Psoas muscle (tissue), 7 donors: ENCODE measurements at regions not wholly inside any gene's neighbourhood (a gene's known extent, or its start where the extent isn't known, plus 50 kb on each side); places are given as distances from the start of the nearest gene placed in this dataset.

ENCODE experiments used
- ATAC-seq, 4 donors: fragments of 200-7000 bp; cut with Tn5 transposase; one replicate each; pipeline ENCODE4 v1.9.1; 2020; ENCODE audit warnings: moderate library complexity in 3 of 4, mild to moderate bottlenecking in 2 of 4
- DNase-seq, 2 donors: peaks; one replicate each; pipeline ENCODE4 v3.0.0-alpha.2; 2020
- H3K27ac ChIP-seq: fragments of 200-600 bp; one replicate; pipeline ENCODE4 v1.8.0; 2022
- H3K27me3 ChIP-seq, 3 donors: fragments of 200-600 bp in 1 of 3; one replicate each; pipeline versions ENCODE4 v1.6.1 to v1.8.0; 2013 to 2022; ENCODE audit warnings: low read length in 2 of 3, mild to moderate bottlenecking in 2 of 3, moderate library complexity in 1 of 3; ENCODE audit not compliant: insufficient read depth in 3 of 3
- H3K36me3 ChIP-seq, 2 donors: fragments of 200-600 bp in 1 of 2; one replicate each; pipeline versions ENCODE4 v1.6.1 to v1.8.0; 2013 to 2022; ENCODE audit warnings: low read depth in 1 of 2, mild to moderate bottlenecking in 1 of 2, moderate library complexity in 1 of 2; ENCODE audit not compliant: insufficient read depth in 1 of 2
- H3K4me1 ChIP-seq: fragments of 200-600 bp; one replicate; pipeline ENCODE4 v1.8.0; 2022
- H3K4me3 ChIP-seq: fragments of 200-600 bp; one replicate; pipeline ENCODE4 v1.8.0; 2022; ENCODE audit warnings: mild to moderate bottlenecking
- H3K9me3 ChIP-seq: fragments of 200-600 bp; one replicate; pipeline ENCODE4 v1.8.0; 2022
- WGBS, 3 donors: extraction: QIAGEN DNeasy Blood & Tissue Kit; methylation state at CpG; one replicate each; pipeline versions ENCODE4 v1.1.6 to v1.1.7; 2013; 5-methylcytosine and 5-hydroxymethylcytosine counted together
- intact Hi-C, 2 donors: fragments of 100-400 bp; cut with DNase I; formaldehyde crosslinking; loops; one replicate each; pipeline versions ENCODE4 v1.11.0 to v1.14.2; 2022
- TF ChIP-seq, protein P1 (sequence below): fragments of 200-600 bp; IDR thresholded peaks from one replicate; pipeline ENCODE4 v1.8.0; 2022; ENCODE audit warnings: antibody characterized with exemption
- donor health status: healthy with polysubstance abuse.
- donor health status: DM: no; HTN: no; CAD: no; lungs with moderate emphysema.
- donor health status: Bipolar disorder and iron deficiency.
- donor health status: healthy.
- donor health status: DM: yes; HTN: yes; CAD: no.
- donor health status: DM: no; HTN: no; CAD: no.
- donor health status: DM: yes; HTN: yes; CAD: no.

DNA sequence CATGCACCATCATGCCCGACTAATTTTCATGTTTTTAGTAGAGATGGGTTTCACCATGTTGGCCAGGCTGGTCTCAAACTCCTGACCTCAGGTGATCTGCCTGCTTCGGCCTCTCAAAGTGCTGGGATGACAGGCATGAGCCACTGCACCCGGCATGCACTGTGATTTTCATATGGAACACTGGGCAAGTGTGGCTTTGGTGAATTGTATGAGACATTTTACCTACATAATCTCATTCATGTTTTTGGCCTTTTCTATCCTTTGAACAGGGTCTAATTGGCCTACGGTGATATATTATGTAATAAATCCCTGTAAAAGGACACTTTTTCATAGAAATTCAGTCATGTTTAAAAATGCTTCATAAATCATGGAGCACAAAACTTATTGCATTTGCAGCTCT is 128.7 kb upstream of the SEMA6A start:
- WGBS, 3 donors: 84 to 90% (median 90%) methylated on average over 4 of the region's 4 CpGs
- Histone ChIP-seq H3K4me3 (no peak overlapping the region), H3K27ac (no peak overlapping the region), H3K4me1 (no peaks in the 10 kb centered on the region), H3K9me3 (no peaks in the 10 kb centered on the region), H3K36me3 (no peaks in the 10 kb centered on the region), H3K27me3 (no peaks in the 10 kb centered on the region)
- TF ChIP-seq, protein P1, sequence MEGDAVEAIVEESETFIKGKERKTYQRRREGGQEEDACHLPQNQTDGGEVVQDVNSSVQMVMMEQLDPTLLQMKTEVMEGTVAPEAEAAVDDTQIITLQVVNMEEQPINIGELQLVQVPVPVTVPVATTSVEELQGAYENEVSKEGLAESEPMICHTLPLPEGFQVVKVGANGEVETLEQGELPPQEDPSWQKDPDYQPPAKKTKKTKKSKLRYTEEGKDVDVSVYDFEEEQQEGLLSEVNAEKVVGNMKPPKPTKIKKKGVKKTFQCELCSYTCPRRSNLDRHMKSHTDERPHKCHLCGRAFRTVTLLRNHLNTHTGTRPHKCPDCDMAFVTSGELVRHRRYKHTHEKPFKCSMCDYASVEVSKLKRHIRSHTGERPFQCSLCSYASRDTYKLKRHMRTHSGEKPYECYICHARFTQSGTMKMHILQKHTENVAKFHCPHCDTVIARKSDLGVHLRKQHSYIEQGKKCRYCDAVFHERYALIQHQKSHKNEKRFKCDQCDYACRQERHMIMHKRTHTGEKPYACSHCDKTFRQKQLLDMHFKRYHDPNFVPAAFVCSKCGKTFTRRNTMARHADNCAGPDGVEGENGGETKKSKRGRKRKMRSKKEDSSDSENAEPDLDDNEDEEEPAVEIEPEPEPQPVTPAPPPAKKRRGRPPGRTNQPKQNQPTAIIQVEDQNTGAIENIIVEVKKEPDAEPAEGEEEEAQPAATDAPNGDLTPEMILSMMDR: no peak
- DNase-seq (no peak), ATAC-seq (no peak)
- intact Hi-C loops: no loop called here

DNA sequence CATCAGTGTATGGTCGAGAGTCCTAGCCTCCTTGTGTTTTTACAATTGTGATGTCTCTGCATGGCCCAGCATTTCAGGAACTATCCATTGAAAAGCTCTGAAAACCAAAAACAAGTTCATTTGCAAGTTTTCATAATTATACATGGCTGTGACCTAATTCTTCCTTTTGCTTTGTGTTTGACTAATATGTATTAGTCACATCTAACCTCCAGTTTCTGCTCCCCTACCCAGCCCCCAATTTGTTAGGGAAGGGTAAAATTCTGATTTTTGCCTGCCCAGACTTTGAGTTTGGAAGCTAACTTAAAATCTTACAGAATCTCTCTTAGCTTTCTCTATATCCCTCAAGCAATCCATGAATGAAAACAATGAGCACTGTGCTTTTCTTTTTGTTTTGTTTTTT is 128.2 kb upstream of the SEMA6A start:
- WGBS, 3 donors: 68 to 82% (median 69%) methylated on average over 1 of the region's 1 CpG
- Histone ChIP-seq H3K27ac (no peak overlapping the region), H3K9me3 (no peaks in the 10 kb centered on the region), H3K36me3 (no peaks in the 10 kb centered on the region), H3K4me1 (no peaks in the 10 kb centered on the region), H3K4me3 (no peak overlapping the region), H3K27me3 (no peaks in the 10 kb centered on the region)
- DNase-seq (no peak), ATAC-seq (no peak)
- intact Hi-C loops: no loop called here
- TF ChIP-seq, protein P1: no peak

DNA sequence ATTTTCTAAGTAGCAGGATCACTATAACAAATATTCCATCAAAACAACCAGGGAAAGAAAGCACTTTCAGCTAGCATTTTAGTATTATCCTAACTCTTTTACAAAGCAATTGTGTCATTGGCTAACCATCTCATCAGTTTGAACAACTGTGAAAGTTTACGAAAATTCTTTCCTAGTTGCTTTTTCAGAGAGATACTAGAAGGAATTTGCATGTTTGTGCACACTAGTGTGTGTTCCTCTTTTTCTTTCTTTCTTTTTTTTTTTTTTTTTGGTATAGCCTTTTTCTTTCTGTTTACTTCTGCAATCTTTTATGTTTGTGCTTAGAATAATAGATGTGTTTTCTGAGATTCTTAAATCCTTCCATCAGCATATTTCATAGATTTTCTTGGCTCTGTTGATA is 124.7 kb upstream of the SEMA6A start:
- ATAC-seq (no peak), DNase-seq (no peak)
- no peak overlapping the region for H3K4me3 ChIP-seq
- 43 to 53% (median 53%) methylated on average over 1 of the region's 1 CpG for WGBS, 3 donors
- no peaks in the 10 kb centered on the region for H3K27me3 ChIP-seq
- TF ChIP-seq, protein P1: no peak
- H3K9me3 ChIP-seq: no peaks in the 10 kb centered on the region
- H3K36me3 ChIP-seq: no peaks in the 10 kb centered on the region
- H3K4me1 ChIP-seq: no peaks in the 10 kb centered on the region
- intact Hi-C loops: no loop called here
- H3K27ac ChIP-seq: no peak overlapping the region

- Histone ChIP-seq H3K9me3 (no peaks in the 10 kb centered on the region), H3K27ac (no peak overlapping the region), H3K27me3 (no peaks in the 10 kb centered on the region), H3K4me1 (no peaks in the 10 kb centered on the region), H3K36me3 (no peaks in the 10 kb centered on the region), H3K4me3 (no peak overlapping the region)
- ATAC-seq: no peak
- 26 to 36% (median 26%) methylated on average over 5 of the region's 5 CpGs for WGBS, 3 donors
- TF ChIP-seq, protein P1: no peak
- no peak for DNase-seq
- intact Hi-C loops: no loop called here
These were observed 121.7 kb upstream of the SEMA6A start for GRCh38 chr5:116696366-116696765.

DNA sequence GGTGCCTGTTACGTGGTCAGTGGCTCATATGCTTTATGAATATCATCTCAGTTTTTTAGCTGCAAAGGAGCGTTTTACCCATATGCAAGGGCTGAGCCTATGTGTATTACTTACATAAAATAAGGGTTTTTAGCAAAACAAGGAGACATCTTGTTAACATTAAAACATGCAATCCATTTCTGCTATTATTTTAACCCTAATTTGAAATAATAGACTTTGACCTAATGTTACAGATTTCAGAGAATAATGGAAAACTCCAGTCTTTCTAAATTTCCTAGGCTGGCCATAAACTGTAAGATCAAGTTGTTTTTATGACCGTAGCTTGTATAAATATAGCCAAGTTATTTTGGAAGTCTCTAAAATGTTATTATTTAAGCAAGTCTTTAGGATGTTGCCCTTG is 121.1 kb upstream of the SEMA6A start:
- WGBS, 3 donors: 69 to 75% (median 72%) methylated on average over 3 of the region's 3 CpGs
- TF ChIP-seq, protein P1: no peak
- no peak for ATAC-seq
- Histone ChIP-seq H3K27me3 (no peaks in the 10 kb centered on the region), H3K4me1 (no peaks in the 10 kb centered on the region), H3K36me3 (no peaks in the 10 kb centered on the region), H3K4me3 (no peak overlapping the region), H3K27ac (no peak overlapping the region), H3K9me3 (no peaks in the 10 kb centered on the region)
- no peak for DNase-seq
- intact Hi-C loops: no loop called here
